Heart left ventricle (tissue), 16 donors: ENCODE measurements at regions not wholly inside any gene's neighbourhood (a gene's known extent, or its start where the extent isn't known, plus 50 kb on each side); places are given as distances from the start of the nearest gene placed in this dataset.

Source experiments
- ATAC-seq, 4 donors: fragments of 200-7000 bp; cut with Tn5 transposase; one replicate each; pipeline ENCODE4 v1.9.1; 2020 to 2022; ENCODE audit warnings: moderate library complexity in 4 of 4, mild to moderate bottlenecking in 3 of 4, moderate number of reproducible peaks in 1 of 4
- DNase-seq, 5 donors: peaks; one replicate each; pipeline ENCODE4 v3.0.0-alpha.2; 2020
- H3K27ac ChIP-seq, 12 donors: fragments of 200-600 bp; sonication (generic) in 4 of 12; one replicate each; pipeline versions ENCODE4 v1.5.0 to v1.8.0; 2016 to 2022; ENCODE audit warnings: mild to moderate bottlenecking in 2 of 12
- H3K27me3 ChIP-seq, 9 donors: fragments of 200-600 bp; sonication (generic) in 2 of 9; one replicate each; pipeline versions ENCODE4 v1.5.1 to v1.8.0; 2016 to 2022; ENCODE audit warnings: mild to moderate bottlenecking in 3 of 9
- H3K36me3 ChIP-seq, 9 donors: fragments of 200-600 bp; sonication (generic) in 2 of 9; one replicate each; pipeline versions ENCODE4 v1.5.0 to v1.8.0; 2018 to 2022; ENCODE audit warnings: mild to moderate bottlenecking in 2 of 9
- H3K4me1 ChIP-seq, 12 donors: fragments of 200-600 bp; sonication (generic) in 4 of 12; one replicate each; pipeline versions ENCODE4 v1.5.0 to v1.8.0; 2016 to 2022; ENCODE audit warnings: mild to moderate bottlenecking in 3 of 12
- H3K4me3 ChIP-seq, 12 donors: fragments of 200-600 bp; sonication (generic) in 4 of 12; one replicate each; pipeline versions ENCODE4 v1.5.0 to v1.8.0; 2017 to 2022; ENCODE audit warnings: mild to moderate bottlenecking in 9 of 12, moderate library complexity in 4 of 12
- H3K9me3 ChIP-seq, 12 donors: fragments of 200-600 bp; sonication (generic) in 4 of 12; one replicate each; pipeline versions ENCODE4 v1.5.0 to v1.8.0; 2016 to 2022; ENCODE audit warnings: mild to moderate bottlenecking in 1 of 12
- POLR2A ChIP-seq, 2 donors: fragments of 450-650 bp; IDR thresholded peaks; one replicate each; pipeline ENCODE4 v1.6.1; 2017; ENCODE audit warnings: antibody characterized with exemption in 2 of 2, mild to moderate bottlenecking in 2 of 2, moderate library complexity in 2 of 2
- WGBS, 4 donors: extraction: QIAGEN DNeasy Blood & Tissue Kit in 2 of 4; methylation state at CpG; one replicate each; pipeline versions ENCODE4 v1.1.5 to v1.1.7; 2013 to 2018; 5-methylcytosine and 5-hydroxymethylcytosine counted together
- intact Hi-C, 10 donors: fragments of 100-400 bp; cut with DNase I; formaldehyde crosslinking; loops; one replicate each; pipeline versions ENCODE4 v1.11.1 to v1.14.2; 2022
- TF ChIP-seq, protein P1 (sequence below), 12 donors: fragments of 200-600 bp; sonication (generic) in 4 of 12; IDR thresholded peaks; one replicate each; pipeline versions ENCODE4 v1.5.0 to v1.8.0; 2018 to 2022; ENCODE audit warnings: antibody characterized with exemption in 12 of 12, mild to moderate bottlenecking in 5 of 12
- donor health status: ischemic (EF 13 %, LVEDD 7.1; RV severe dilation, severe dysfunction).
- donor health status: healthy with polysubstance abuse.
- donor health status: DM: no; HTN: yes; CAD: no.
- donor health status: DM: no; HTN: no; CAD: no.
- donor health status: ischemic (EF 25% LVEDD 6.9; RV normal size, moderate dysfunction).
- donor health status: ischemic (EF 25% LVEDD 5.7; RV mildly dilated, moderate dysfunction).
- donor health status: healthy.
- donor health status: DM: yes; HTN: yes; CAD: no.
- donor health status: ischemic (EF 35%, LVEDD 5.7; RV mildly dilated, moderate dysfunction).
- donor health status: nonischemic (EF 11% LVEDD 7.7; RV severe dilation, severe dysfunction).
- donor health status: DM: yes; HTN: yes; CAD: no.
- donor health status: PGD.
- donor health status: ischemic (EF 29% LVEDD 5.4; RV normal size, mild dysfunction).
- donor health status: nonischemic (EF 23%, LVEDD 6.1; RV moderate dilation, normal function).

DNA sequence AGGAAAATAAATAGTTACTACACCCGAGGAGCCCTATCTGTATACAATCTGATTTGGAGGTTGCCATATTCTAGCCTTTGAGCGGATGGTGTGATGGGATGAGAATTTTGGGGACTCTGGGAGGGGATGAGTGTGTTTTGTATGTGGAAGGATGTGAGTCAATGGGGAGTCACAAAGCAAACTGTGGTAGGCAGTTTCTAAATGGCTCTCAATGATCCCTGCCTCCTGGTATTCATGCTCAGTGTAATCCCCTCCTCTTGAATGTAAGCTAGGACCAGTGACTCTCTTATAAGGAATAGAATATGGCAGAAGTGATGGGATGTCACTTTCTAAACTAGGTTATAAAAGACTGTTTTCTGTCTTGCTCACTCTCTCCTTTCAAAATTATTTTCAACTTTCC is 205.7 kb upstream of the RIOK2 start:
- H3K4me1 ChIP-seq: no peaks in the 10 kb centered on the region
- no peak overlapping the region for H3K27ac ChIP-seq
- intact Hi-C loops: no loop called here
- DNase-seq (no peak), ATAC-seq (no peak)
- no peaks in the 10 kb centered on the region for H3K9me3 ChIP-seq
- TF ChIP-seq POLR2A (IDR thresholded peaks at IDR 0.05): no peak
- TF ChIP-seq, protein P1, sequence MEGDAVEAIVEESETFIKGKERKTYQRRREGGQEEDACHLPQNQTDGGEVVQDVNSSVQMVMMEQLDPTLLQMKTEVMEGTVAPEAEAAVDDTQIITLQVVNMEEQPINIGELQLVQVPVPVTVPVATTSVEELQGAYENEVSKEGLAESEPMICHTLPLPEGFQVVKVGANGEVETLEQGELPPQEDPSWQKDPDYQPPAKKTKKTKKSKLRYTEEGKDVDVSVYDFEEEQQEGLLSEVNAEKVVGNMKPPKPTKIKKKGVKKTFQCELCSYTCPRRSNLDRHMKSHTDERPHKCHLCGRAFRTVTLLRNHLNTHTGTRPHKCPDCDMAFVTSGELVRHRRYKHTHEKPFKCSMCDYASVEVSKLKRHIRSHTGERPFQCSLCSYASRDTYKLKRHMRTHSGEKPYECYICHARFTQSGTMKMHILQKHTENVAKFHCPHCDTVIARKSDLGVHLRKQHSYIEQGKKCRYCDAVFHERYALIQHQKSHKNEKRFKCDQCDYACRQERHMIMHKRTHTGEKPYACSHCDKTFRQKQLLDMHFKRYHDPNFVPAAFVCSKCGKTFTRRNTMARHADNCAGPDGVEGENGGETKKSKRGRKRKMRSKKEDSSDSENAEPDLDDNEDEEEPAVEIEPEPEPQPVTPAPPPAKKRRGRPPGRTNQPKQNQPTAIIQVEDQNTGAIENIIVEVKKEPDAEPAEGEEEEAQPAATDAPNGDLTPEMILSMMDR (IDR thresholded peaks at IDR 0.05): no peak
- no peaks in the 10 kb centered on the region for H3K36me3 ChIP-seq
- H3K27me3 ChIP-seq: no peaks in the 10 kb centered on the region
- H3K4me3 ChIP-seq: no peak overlapping the region
- 79 to 90% (median 89%) methylated on average over 2 of the region's 2 CpGs for WGBS, 4 donors

GRCh38 chr5:97400537-97400936 is 217.5 kb upstream of the RIOK2 start:
- no peaks in the 10 kb centered on the region for H3K4me1 ChIP-seq
- intact Hi-C loops: no loop called here

GRCh38 chr5:97405941-97406340 is 222.9 kb upstream of the RIOK2 start:
- Histone ChIP-seq H3K27ac (no peak overlapping the region), H3K9me3 (peaks cover 0 to 4% (median 0%) of the 10 kb centered on the region in 12 donors), H3K27me3 (no peaks in the 10 kb centered on the region), H3K4me1 (no peaks in the 10 kb centered on the region), H3K36me3 (no peaks in the 10 kb centered on the region), H3K4me3 (no peak overlapping the region)
- WGBS, 4 donors: 88 to 93% (median 92%) methylated on average over 9 of the region's 9 CpGs
- intact Hi-C loops: no loop called here
- no peak for ATAC-seq
- no peak for DNase-seq
- no peak for TF ChIP-seq POLR2A (IDR thresholded peaks at IDR 0.05)
- TF ChIP-seq, protein P1 (IDR thresholded peaks at IDR 0.05): no peak

More at GRCh38 chr5:97400537-97400936, 217.5 kb upstream of the RIOK2 start:
- 41 to 62% (median 47%) methylated on average over 3 of the region's 3 CpGs for WGBS, 4 donors
- peaks cover 0 to 6% (median 0%) of the 10 kb centered on the region in 12 donors for H3K9me3 ChIP-seq
- no peaks in the 10 kb centered on the region for H3K36me3 ChIP-seq
- DNase-seq: no peak
- no peak overlapping the region for H3K27ac ChIP-seq
- no peak for ATAC-seq
- H3K27me3 ChIP-seq: no peaks in the 10 kb centered on the region
- no peak for TF ChIP-seq POLR2A (IDR thresholded peaks at IDR 0.05)
- TF ChIP-seq, protein P1 (IDR thresholded peaks at IDR 0.05): no peak
- H3K4me3 ChIP-seq: no peak overlapping the region

DNA sequence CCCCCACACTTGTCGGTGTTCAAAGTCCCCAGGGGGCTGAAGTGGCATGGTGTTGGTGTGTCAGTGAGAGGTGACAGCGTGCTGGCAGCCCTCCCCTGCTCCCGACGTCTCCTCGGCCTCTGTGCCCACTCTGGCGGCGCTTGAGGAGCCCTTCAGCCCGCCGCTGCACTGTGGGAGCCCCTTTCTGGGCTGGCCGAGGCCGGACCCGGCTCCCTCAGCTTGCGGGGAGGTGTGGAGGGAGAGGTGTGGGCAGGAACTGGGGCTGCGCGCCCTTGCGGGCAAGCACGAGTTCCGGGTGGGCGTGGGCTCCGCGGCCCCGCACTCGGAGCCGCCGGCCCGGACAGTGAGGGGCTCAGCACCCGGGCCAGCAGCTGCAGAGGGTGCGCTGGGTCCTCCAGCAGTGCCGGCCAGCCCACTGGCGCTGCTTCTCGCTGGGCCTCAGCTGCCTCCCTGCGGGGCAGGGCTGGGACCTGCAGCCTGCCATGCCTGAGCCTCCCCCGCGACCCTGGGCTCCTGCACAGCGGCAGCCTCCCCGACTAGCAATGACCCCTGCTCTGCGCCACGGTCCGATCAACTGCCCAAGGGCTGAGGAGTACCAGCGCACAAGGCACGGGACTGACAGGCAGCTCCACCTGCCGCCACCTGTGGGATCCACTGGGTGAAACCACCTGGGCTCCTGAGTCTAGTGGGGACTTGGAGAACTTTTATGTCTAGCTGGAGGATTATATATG is 224.1 kb upstream of the RIOK2 start:
- ATAC-seq (no peak), DNase-seq (peak in 2 of 5 donors; percentile 20 to 56)
- Histone ChIP-seq H3K9me3 (peaks cover 0 to 4% (median 0%) of the 10 kb centered on the region in 12 donors), H3K36me3 (no peaks in the 10 kb centered on the region), H3K27ac (no peak overlapping the region), H3K4me1 (no peaks in the 10 kb centered on the region), H3K27me3 (no peaks in the 10 kb centered on the region), H3K4me3 (no peak overlapping the region)
- intact Hi-C loops: no loop called here
- TF ChIP-seq, protein P1 (IDR thresholded peaks at IDR 0.05): no peak
- no peak for TF ChIP-seq POLR2A (IDR thresholded peaks at IDR 0.05)
- 91 to 97% (median 94%) methylated on average over 15 to 42 of the region's 42 CpGs; no CpG with 5 or more reads in 1 of the 4 donors for WGBS, 4 donors
